ENCODE measurements at regions not wholly inside any gene's neighbourhood (a gene's known extent, or its start where the extent isn't known, plus 50 kb on each side); places are given as distances from the start of the nearest gene placed in this dataset.

- Mint-ChIP-seq H3K9me3 (peaks cover 24% of the 10 kb centered on the region), H3K36me3 (ENCODE audit: low read depth) (no peaks in the 10 kb centered on the region), H3K4me1 (ENCODE audit: low read depth) (no peaks in the 10 kb centered on the region), H3K27ac (no peak overlapping the region), H3K4me3 (no peak overlapping the region), H3K27me3 (no peaks in the 10 kb centered on the region)
- intact Hi-C loops (cut with micrococcal nuclease) = no loop called here
- CTCF ChIA-PET = no interaction called here
- DNase-seq = no peak
- no peak for ATAC-seq
- no peak for TF ChIP-seq CTCF (IDR thresholded peaks at IDR 0.05)
- POLR2A ChIA-PET = no interaction called here
These were observed 532.2 kb downstream of the CHSY3 start for GRCh38 chr5:130436430-130436829.

- no peak overlapping the region for H3K4me3 Mint-ChIP-seq
- no peaks in the 10 kb centered on the region for H3K4me1 Mint-ChIP-seq (ENCODE audit: low read depth)
- DNase-seq (no peak), ATAC-seq (no peak)
- no peak overlapping the region for H3K27ac Mint-ChIP-seq
- POLR2A ChIA-PET = no interaction called here
- no peaks in the 10 kb centered on the region for H3K27me3 Mint-ChIP-seq
- CTCF ChIA-PET = no interaction called here
- no peaks in the 10 kb centered on the region for H3K9me3 Mint-ChIP-seq
- TF ChIP-seq CTCF (IDR thresholded peaks at IDR 0.05) = no peak
- intact Hi-C loops (cut with micrococcal nuclease) = no loop called here
- no peaks in the 10 kb centered on the region for H3K36me3 Mint-ChIP-seq (ENCODE audit: low read depth)
These were observed 523.1 kb downstream of the CHSY3 start for GRCh38 chr5:130427222-130427955.

- TF ChIP-seq CTCF (IDR thresholded peaks at IDR 0.05) = no peak
- DNase-seq (no peak), ATAC-seq (no peak)
- ChIA-PET CTCF (no interaction called here), POLR2A (no interaction called here)
- Mint-ChIP-seq H3K4me1 (ENCODE audit: low read depth) (no peaks in the 10 kb centered on the region), H3K9me3 (no peaks in the 10 kb centered on the region), H3K4me3 (no peak overlapping the region), H3K27ac (no peak overlapping the region), H3K36me3 (ENCODE audit: low read depth) (no peaks in the 10 kb centered on the region), H3K27me3 (no peaks in the 10 kb centered on the region)
- intact Hi-C loops (cut with micrococcal nuclease) = no loop called here
These were observed 521.2 kb downstream of the CHSY3 start for GRCh38 chr5:130425424-130425823.

- H3K27ac Mint-ChIP-seq = no peak overlapping the region
- no peak overlapping the region for H3K4me3 Mint-ChIP-seq
- no peak for DNase-seq
- CTCF ChIA-PET = no interaction called here
- no peaks in the 10 kb centered on the region for H3K27me3 Mint-ChIP-seq
- POLR2A ChIA-PET = no interaction called here
- no peaks in the 10 kb centered on the region for H3K9me3 Mint-ChIP-seq
- no peaks in the 10 kb centered on the region for H3K36me3 Mint-ChIP-seq (ENCODE audit: low read depth)
- intact Hi-C loops (cut with micrococcal nuclease) = no loop called here
- no peak for TF ChIP-seq CTCF (IDR thresholded peaks at IDR 0.05)
- no peaks in the 10 kb centered on the region for H3K4me1 Mint-ChIP-seq (ENCODE audit: low read depth)
- ATAC-seq = no peak
These were observed 520.1 kb downstream of the CHSY3 start for GRCh38 chr5:130424341-130424740.

GRCh38 chr5:130402906-130403305 lies 498.6 kb downstream of the CHSY3 start:
- no peaks in the 10 kb centered on the region for H3K4me1 Mint-ChIP-seq (ENCODE audit: low read depth)
- peaks cover 3% of the 10 kb centered on the region for H3K9me3 Mint-ChIP-seq
- POLR2A ChIA-PET = no interaction called here
- H3K27me3 Mint-ChIP-seq = peaks cover 1% of the 10 kb centered on the region
- ATAC-seq (no peak), DNase-seq (no peak)
- no peak for TF ChIP-seq CTCF (IDR thresholded peaks at IDR 0.05)
- H3K36me3 Mint-ChIP-seq (ENCODE audit: low read depth) = no peaks in the 10 kb centered on the region
- intact Hi-C loops (cut with micrococcal nuclease) = no loop called here
- H3K27ac Mint-ChIP-seq = no peak overlapping the region
- H3K4me3 Mint-ChIP-seq = no peak overlapping the region
- CTCF ChIA-PET = no interaction called here

Measured in activated CD8-positive, alpha-beta T cell treated with anti-CD3 and anti-CD28 coated beads for 36 hours (primary cell).